ENCODE measurements at regions not wholly inside any gene's neighbourhood (a gene's known extent, or its start where the extent isn't known, plus 50 kb on each side); places are given as distances from the start of the nearest gene placed in this dataset.

DNA sequence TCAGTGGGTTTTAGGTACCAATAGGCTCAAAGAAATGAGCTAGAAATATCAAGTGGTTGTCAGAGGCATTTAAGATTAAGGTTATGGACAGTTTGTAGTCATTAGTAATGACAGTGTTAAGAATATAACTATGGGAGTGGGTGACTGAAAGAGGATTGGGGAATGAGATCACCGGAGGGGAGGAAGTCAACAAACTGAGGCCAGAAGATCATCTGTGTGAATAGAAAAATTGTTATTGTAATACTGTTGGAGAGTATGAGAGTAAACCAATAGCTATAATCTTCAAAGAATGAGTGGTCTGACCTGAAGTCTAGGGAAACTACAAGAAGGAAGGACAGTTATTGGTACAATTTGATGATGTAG lies 197.1 kb downstream of the TANC2 start:
- DNase-seq: no peak
- peaks cover 4% of the 10 kb centered on the region in 2 experiments for H3K36me3 ChIP-seq (replicated peaks in 1 of 2; ENCODE audit: control insufficient read depth in 1 of 2, insufficient read depth in 2 of 2, low read length in 1 of 2)
- ChIA-PET CTCF (interaction anchor here (0.7 to 2.0 kb wide), 5 partner anchors 9 to 410 kb away, joined by 3 to 5 read pairs (median 3); no protein-coding TSS in a partner anchor), POLR2A (no interaction called here)
- peaks cover 76% of the 10 kb centered on the region for H3K79me2 ChIP-seq (ENCODE audit: insufficient read depth)
- no peak overlapping the region for H2AFZ ChIP-seq (ENCODE audit: low read depth)
- H3K9me3 ChIP-seq: no peaks in the 10 kb centered on the region
- peaks cover 1% of the 10 kb centered on the region for H3F3A ChIP-seq (replicated peaks; ENCODE audit: insufficient read depth)
- no peak overlapping the region for H3K9ac ChIP-seq
- no peaks in the 10 kb centered on the region for H3K27me3 ChIP-seq (ENCODE audit: insufficient read depth)
- no peaks in the 10 kb centered on the region; a peak in 2 of 4 replicates for H3K4me1 ChIP-seq (ENCODE audit: control insufficient read depth in 1 of 2, insufficient read depth in 2 of 2, low read depth in 1 of 2, low read length in 1 of 2)
- H3K4me2 ChIP-seq: no peak overlapping the region
- H3K27ac ChIP-seq (ENCODE audit: low read depth in 2 of 2, low read length in 1 of 2): no peak overlapping the region
- no peaks in the 10 kb centered on the region for H4K20me1 ChIP-seq (ENCODE audit: insufficient read depth)
- WGBS (ENCODE audit: low lambda C conversion rate): 97% methylated on average over 1 of the region's 1 CpG
- no peak overlapping the region for H3K4me3 ChIP-seq (ENCODE audit: low read depth in 2 of 2, low read length in 1 of 2)
- TF ChIP-seq, protein P1, sequence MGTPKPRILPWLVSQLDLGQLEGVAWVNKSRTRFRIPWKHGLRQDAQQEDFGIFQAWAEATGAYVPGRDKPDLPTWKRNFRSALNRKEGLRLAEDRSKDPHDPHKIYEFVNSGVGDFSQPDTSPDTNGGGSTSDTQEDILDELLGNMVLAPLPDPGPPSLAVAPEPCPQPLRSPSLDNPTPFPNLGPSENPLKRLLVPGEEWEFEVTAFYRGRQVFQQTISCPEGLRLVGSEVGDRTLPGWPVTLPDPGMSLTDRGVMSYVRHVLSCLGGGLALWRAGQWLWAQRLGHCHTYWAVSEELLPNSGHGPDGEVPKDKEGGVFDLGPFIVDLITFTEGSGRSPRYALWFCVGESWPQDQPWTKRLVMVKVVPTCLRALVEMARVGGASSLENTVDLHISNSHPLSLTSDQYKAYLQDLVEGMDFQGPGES (IDR thresholded peaks at IDR 0.05; ENCODE audit: low read depth, low read length): no peak
- no peak for TF ChIP-seq ELF1 (IDR thresholded peaks at IDR 0.05)
- TF ChIP-seq, protein P2, sequence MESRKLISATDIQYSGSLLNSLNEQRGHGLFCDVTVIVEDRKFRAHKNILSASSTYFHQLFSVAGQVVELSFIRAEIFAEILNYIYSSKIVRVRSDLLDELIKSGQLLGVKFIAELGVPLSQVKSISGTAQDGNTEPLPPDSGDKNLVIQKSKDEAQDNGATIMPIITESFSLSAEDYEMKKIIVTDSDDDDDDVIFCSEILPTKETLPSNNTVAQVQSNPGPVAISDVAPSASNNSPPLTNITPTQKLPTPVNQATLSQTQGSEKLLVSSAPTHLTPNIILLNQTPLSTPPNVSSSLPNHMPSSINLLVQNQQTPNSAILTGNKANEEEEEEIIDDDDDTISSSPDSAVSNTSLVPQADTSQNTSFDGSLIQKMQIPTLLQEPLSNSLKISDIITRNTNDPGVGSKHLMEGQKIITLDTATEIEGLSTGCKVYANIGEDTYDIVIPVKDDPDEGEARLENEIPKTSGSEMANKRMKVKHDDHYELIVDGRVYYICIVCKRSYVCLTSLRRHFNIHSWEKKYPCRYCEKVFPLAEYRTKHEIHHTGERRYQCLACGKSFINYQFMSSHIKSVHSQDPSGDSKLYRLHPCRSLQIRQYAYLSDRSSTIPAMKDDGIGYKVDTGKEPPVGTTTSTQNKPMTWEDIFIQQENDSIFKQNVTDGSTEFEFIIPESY (IDR thresholded peaks at IDR 0.05; ENCODE audit: borderline replicate concordance, low read depth): no peak
- TF ChIP-seq, protein P3, sequence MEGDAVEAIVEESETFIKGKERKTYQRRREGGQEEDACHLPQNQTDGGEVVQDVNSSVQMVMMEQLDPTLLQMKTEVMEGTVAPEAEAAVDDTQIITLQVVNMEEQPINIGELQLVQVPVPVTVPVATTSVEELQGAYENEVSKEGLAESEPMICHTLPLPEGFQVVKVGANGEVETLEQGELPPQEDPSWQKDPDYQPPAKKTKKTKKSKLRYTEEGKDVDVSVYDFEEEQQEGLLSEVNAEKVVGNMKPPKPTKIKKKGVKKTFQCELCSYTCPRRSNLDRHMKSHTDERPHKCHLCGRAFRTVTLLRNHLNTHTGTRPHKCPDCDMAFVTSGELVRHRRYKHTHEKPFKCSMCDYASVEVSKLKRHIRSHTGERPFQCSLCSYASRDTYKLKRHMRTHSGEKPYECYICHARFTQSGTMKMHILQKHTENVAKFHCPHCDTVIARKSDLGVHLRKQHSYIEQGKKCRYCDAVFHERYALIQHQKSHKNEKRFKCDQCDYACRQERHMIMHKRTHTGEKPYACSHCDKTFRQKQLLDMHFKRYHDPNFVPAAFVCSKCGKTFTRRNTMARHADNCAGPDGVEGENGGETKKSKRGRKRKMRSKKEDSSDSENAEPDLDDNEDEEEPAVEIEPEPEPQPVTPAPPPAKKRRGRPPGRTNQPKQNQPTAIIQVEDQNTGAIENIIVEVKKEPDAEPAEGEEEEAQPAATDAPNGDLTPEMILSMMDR (IDR thresholded peaks at IDR 0.05): no peak
- no peak for TF ChIP-seq SMC3 (IDR thresholded peaks at IDR 0.05; ENCODE audit: low read depth, low read length)
- no peak for TF ChIP-seq NRF1 (IDR thresholded peaks at IDR 0.05; ENCODE audit: low read depth, low read length)
- TF ChIP-seq, protein P4, sequence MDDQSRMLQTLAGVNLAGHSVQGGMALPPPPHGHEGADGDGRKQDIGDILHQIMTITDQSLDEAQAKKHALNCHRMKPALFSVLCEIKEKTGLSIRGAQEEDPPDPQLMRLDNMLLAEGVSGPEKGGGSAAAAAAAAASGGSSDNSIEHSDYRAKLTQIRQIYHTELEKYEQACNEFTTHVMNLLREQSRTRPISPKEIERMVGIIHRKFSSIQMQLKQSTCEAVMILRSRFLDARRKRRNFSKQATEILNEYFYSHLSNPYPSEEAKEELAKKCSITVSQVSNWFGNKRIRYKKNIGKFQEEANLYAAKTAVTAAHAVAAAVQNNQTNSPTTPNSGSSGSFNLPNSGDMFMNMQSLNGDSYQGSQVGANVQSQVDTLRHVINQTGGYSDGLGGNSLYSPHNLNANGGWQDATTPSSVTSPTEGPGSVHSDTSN (IDR thresholded peaks at IDR 0.05): no peak
- no peak for TF ChIP-seq YY1 (IDR thresholded peaks at IDR 0.05; ENCODE audit: low read depth)
- no peaks in the 10 kb centered on the region for H3K9me2 ChIP-seq

DNA sequence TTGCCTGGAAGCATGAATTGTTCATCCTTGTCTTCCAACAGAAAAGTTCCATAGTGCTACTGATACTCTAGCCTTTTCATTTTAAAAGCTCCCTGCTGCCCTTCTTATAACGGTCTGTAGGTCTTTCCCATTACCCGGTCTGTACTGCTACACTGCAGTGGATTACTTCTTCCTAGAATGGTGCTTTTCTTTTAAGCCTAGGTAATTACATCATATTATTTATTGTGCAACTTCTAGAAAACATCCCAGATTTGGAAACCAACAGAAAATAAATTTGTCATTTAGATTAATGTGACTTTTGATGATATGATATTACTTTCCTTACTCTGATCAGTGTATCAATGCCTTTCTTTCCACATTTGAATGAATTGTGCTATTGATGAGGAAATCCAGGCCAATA lies 199.4 kb downstream of the TANC2 start:
- no peak overlapping the region for H3K4me2 ChIP-seq
- H3K4me3 ChIP-seq (ENCODE audit: low read depth in 2 of 2, low read length in 1 of 2): no peak overlapping the region
- no peaks in the 10 kb centered on the region for H3K27me3 ChIP-seq (ENCODE audit: insufficient read depth)
- 91% methylated on average over 2 of the region's 2 CpGs for WGBS (ENCODE audit: low lambda C conversion rate)
- no peaks in the 10 kb centered on the region for H3K9me2 ChIP-seq
- H3K79me2 ChIP-seq (ENCODE audit: insufficient read depth): peaks cover 73% of the 10 kb centered on the region
- no peak for DNase-seq
- peaks cover 20% of the 10 kb centered on the region for H3F3A ChIP-seq (replicated peaks; ENCODE audit: insufficient read depth)
- no peak overlapping the region for H3K9ac ChIP-seq
- H3K27ac ChIP-seq (ENCODE audit: low read depth in 2 of 2, low read length in 1 of 2): no peak overlapping the region
- no peaks in the 10 kb centered on the region for H4K20me1 ChIP-seq (ENCODE audit: insufficient read depth)
- no peak overlapping the region for H2AFZ ChIP-seq (ENCODE audit: low read depth)
- H3K36me3 ChIP-seq (replicated peaks in 1 of 2; ENCODE audit: control insufficient read depth in 1 of 2, insufficient read depth in 2 of 2, low read length in 1 of 2): peaks cover 0 to 3% of the 10 kb centered on the region in 2 experiments
- ChIA-PET CTCF (interaction anchor here (1.1 to 1.5 kb wide), 2 partner anchors 12 to 28 kb away, joined by 4 to 5 read pairs; no protein-coding TSS in a partner anchor), POLR2A (no interaction called here)
- TF ChIP-seq GABPA (IDR thresholded peaks at IDR 0.05; ENCODE audit: low read depth) (no peak), EZH2phosphoT487 (IDR thresholded peaks at IDR 0.05; ENCODE audit: borderline replicate concordance, low read depth) (no peak), POLR2AphosphoS5 (IDR thresholded peaks at IDR 0.05; ENCODE audit: low read depth, low read length) (no peak), TCF12 (IDR thresholded peaks at IDR 0.05) (no peak), CHD2 (IDR thresholded peaks at IDR 0.05; ENCODE audit: low read length, partially characterized antibody) (no peak)
- TF ChIP-seq, protein P5, sequence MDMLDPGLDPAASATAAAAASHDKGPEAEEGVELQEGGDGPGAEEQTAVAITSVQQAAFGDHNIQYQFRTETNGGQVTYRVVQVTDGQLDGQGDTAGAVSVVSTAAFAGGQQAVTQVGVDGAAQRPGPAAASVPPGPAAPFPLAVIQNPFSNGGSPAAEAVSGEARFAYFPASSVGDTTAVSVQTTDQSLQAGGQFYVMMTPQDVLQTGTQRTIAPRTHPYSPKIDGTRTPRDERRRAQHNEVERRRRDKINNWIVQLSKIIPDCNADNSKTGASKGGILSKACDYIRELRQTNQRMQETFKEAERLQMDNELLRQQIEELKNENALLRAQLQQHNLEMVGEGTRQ (IDR thresholded peaks at IDR 0.05; ENCODE audit: borderline replicate concordance, low read depth, low read length): no peak
- H3K9me3 ChIP-seq: no peaks in the 10 kb centered on the region
- H3K4me1 ChIP-seq (ENCODE audit: control insufficient read depth in 1 of 2, insufficient read depth in 2 of 2, low read depth in 1 of 2, low read length in 1 of 2): no peaks in the 10 kb centered on the region; a peak in 1 of 4 replicates
